IPS-18a (cell line): ENCODE measurements at regions not wholly inside any gene's neighbourhood (a gene's known extent, or its start where the extent isn't known, plus 50 kb on each side); places are given as distances from the start of the nearest gene placed in this dataset.
"Not testable (repeated sequence)": the region's sequence is repeated elsewhere in the genome, so short reads cannot be mapped to it uniquely, and the experiment has no call there.

Experiments used
- H3K27ac ChIP-seq: one replicate; pipeline ENCODE4 v1.5.1; 2013; ENCODE audit warnings: low read length
- H3K27me3 ChIP-seq: one replicate; pipeline ENCODE4 v1.6.1; 2013; ENCODE audit warnings: mild to moderate bottlenecking, low read length; ENCODE audit not compliant: control insufficient read depth, insufficient read depth
- H3K36me3 ChIP-seq: one replicate; pipeline ENCODE4 v1.6.1; 2013; ENCODE audit warnings: low read depth, low read length; ENCODE audit not compliant: control insufficient read depth
- H3K4me1 ChIP-seq: one replicate; pipeline ENCODE4 v1.6.1; 2013; ENCODE audit warnings: low read depth, low read length; ENCODE audit not compliant: control insufficient read depth
- H3K4me3 ChIP-seq: one replicate; pipeline ENCODE4 v1.5.1; 2013; ENCODE audit warnings: low read length
- H3K9ac ChIP-seq: one replicate; pipeline ENCODE4 v1.6.1; 2013; ENCODE audit warnings: mild to moderate bottlenecking, low read length, moderate library complexity
- H3K9me3 ChIP-seq: one replicate; pipeline ENCODE4 v1.6.1; 2013; ENCODE audit warnings: low read depth, low read length; ENCODE audit not compliant: control insufficient read depth

DNA sequence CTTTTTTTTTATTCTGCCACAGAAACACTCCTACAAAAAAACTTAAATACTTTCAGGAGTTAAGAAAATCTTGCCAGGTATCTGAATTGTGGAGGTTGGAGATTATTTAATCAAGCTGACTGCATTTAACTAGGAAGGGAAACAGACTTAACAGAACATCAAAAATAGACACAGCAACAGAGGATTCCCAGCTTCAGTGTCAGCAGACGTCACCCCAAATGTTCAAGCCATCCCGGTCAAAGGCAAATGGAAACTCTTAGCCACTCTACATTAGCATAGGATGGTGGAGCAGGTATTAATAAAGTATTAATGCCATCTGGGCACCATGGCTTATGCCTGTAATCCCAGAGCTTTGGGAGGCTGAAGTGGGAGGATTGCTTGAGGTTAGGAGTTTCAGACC is 139.7 kb upstream of the SVIL start:
- Histone ChIP-seq H3K27ac (no peak overlapping the region), H3K9me3 (no peaks in the 10 kb centered on the region), H3K4me1 (no peaks in the 10 kb centered on the region), H3K9ac (no peak overlapping the region), H3K27me3 (no peaks in the 10 kb centered on the region), H3K4me3 (no peak overlapping the region), H3K36me3 (no peaks in the 10 kb centered on the region)

GRCh38 chr10:29773675-29774091 is 138.9 kb upstream of the SVIL start:
- Histone ChIP-seq H3K4me3 (no peak overlapping the region), H3K4me1 (no peaks in the 10 kb centered on the region), H3K9ac (no peak overlapping the region), H3K36me3 (no peaks in the 10 kb centered on the region), H3K9me3 (no peaks in the 10 kb centered on the region), H3K27ac (no peak overlapping the region), H3K27me3 (no peaks in the 10 kb centered on the region)

- Histone ChIP-seq H3K9me3 (no peaks in the 10 kb centered on the region), H3K4me1 (no peaks in the 10 kb centered on the region), H3K27me3 (no peaks in the 10 kb centered on the region), H3K9ac (no peak overlapping the region), H3K27ac (no peak overlapping the region), H3K36me3 (no peaks in the 10 kb centered on the region), H3K4me3 (no peak overlapping the region)
These were observed 137.6 kb upstream of the SVIL start for GRCh38 chr10:29772403-29772802.

DNA sequence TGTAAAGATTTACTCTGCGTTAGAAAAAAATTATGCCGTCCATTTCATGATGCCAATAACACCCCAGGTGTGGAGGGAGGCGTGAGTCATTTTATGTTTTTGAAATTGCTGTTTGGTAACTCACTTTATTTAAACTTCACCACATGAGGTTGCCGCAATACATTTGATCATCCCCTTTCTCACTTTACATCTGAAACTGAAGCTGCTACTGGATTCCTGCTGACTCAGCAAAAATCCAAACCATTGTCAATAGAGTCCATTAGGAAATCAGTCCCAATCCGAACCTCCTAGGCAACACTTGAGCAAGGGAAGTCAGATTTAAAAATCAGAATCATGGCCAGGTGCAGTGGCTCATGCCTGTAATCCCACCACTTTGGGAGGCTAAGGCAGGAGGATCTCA is 136.6 kb upstream of the SVIL start:
- H3K27me3 ChIP-seq, result no peaks in the 10 kb centered on the region
- H3K4me1 ChIP-seq, result no peaks in the 10 kb centered on the region
- no peak overlapping the region for H3K9ac ChIP-seq

GRCh38 chr10:29769277-29769676 is 134.5 kb upstream of the SVIL start:
- H3K4me1 ChIP-seq, H3K36me3 ChIP-seq, H3K9me3 ChIP-seq, H3K27me3 ChIP-seq, H3K4me3 ChIP-seq, H3K27ac ChIP-seq, H3K9ac ChIP-seq: not testable (repeated sequence)

More for the DNA sequence above, 136.6 kb upstream of the SVIL start:
- Histone ChIP-seq H3K36me3 (no peaks in the 10 kb centered on the region), H3K27ac (no peak overlapping the region), H3K9me3 (no peaks in the 10 kb centered on the region), H3K4me3 (no peak overlapping the region)

DNA sequence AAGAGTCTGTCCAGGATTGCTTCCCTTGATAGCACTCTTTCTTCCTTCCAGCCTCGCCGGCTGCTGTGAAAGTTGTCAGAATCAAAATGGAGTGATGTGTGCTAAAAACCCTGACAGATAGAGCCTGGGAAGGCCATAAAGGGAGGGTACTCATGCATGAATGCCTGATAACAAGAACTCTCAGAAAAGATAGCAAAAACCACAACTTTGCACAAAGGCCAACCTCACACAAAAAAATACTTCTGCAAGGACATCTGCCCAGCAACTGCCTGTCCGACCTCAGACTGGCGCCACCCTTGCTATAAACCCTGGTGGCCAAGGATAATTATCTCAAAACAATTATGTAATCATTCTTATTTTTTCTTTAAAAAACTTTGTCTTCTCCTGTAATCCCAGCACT is 133.2 kb upstream of the SVIL start:
- H3K4me3 ChIP-seq, result no peak overlapping the region
- H3K9ac ChIP-seq, result no peak overlapping the region
- no peaks in the 10 kb centered on the region for H3K9me3 ChIP-seq
- H3K27ac ChIP-seq, result no peak overlapping the region
- H3K27me3 ChIP-seq, result no peaks in the 10 kb centered on the region
- H3K4me1 ChIP-seq, result no peaks in the 10 kb centered on the region
- no peaks in the 10 kb centered on the region for H3K36me3 ChIP-seq

DNA sequence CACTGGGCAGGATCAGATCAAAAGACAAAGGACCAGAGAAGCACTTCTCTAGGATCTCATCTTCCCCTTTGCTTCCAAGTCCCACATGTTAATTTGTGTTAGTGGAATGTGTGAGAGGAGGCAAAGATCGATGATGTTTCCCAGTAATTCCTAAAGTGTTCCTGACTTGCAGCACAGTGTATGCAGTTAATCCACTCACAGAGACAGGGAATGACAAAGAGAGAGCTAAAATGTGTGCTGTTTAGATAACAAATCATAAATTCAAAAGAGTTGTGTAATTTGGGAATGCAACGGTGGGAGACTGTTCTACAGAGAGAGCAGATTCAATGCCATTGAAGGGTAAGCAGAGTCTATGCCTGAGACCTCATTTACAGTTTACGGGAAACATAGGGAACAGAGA is 132.0 kb upstream of the SVIL start:
- Histone ChIP-seq H3K27ac (no peak overlapping the region), H3K27me3 (no peaks in the 10 kb centered on the region), H3K4me3 (no peak overlapping the region), H3K9me3 (no peaks in the 10 kb centered on the region), H3K4me1 (no peaks in the 10 kb centered on the region), H3K36me3 (no peaks in the 10 kb centered on the region), H3K9ac (no peak overlapping the region)

DNA sequence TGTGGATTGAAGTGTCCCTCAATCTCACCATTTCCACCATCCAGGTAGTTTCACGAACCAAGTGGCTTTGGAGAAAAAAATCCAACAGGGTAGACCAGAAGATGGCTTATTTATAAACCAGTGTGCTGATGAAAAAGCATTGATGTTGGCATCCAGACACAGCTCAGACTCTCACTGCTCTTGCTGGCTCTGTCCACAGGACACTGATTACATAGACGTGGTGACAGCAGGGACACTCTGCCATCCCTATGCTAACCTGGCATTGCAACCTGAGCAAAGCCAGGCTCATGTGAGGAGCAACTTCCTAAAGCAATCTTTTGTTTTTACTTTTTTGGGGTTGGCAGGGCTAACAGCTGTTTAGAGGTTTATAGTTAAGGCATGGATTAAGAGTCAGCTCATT is 130.6 kb upstream of the SVIL start:
- no peaks in the 10 kb centered on the region for H3K4me1 ChIP-seq
- H3K27ac ChIP-seq, result no peak overlapping the region
- no peaks in the 10 kb centered on the region for H3K27me3 ChIP-seq
- no peaks in the 10 kb centered on the region for H3K36me3 ChIP-seq
- H3K4me3 ChIP-seq, result no peak overlapping the region
- H3K9me3 ChIP-seq, result no peaks in the 10 kb centered on the region
- no peak overlapping the region for H3K9ac ChIP-seq

- no peak overlapping the region for H3K27ac ChIP-seq
- H3K4me3 ChIP-seq, result no peak overlapping the region
- no peaks in the 10 kb centered on the region for H3K9me3 ChIP-seq
- no peaks in the 10 kb centered on the region for H3K27me3 ChIP-seq
- H3K36me3 ChIP-seq, result no peaks in the 10 kb centered on the region
- H3K4me1 ChIP-seq, result no peaks in the 10 kb centered on the region
- H3K9ac ChIP-seq, result no peak overlapping the region
These were observed 128.6 kb upstream of the SVIL start for GRCh38 chr10:29763396-29763795.

- H3K4me3 ChIP-seq, result no peak overlapping the region
- no peak overlapping the region for H3K9ac ChIP-seq
- H3K4me1 ChIP-seq, result no peaks in the 10 kb centered on the region
These were observed 127.1 kb upstream of the SVIL start for GRCh38 chr10:29761916-29762315.

DNA sequence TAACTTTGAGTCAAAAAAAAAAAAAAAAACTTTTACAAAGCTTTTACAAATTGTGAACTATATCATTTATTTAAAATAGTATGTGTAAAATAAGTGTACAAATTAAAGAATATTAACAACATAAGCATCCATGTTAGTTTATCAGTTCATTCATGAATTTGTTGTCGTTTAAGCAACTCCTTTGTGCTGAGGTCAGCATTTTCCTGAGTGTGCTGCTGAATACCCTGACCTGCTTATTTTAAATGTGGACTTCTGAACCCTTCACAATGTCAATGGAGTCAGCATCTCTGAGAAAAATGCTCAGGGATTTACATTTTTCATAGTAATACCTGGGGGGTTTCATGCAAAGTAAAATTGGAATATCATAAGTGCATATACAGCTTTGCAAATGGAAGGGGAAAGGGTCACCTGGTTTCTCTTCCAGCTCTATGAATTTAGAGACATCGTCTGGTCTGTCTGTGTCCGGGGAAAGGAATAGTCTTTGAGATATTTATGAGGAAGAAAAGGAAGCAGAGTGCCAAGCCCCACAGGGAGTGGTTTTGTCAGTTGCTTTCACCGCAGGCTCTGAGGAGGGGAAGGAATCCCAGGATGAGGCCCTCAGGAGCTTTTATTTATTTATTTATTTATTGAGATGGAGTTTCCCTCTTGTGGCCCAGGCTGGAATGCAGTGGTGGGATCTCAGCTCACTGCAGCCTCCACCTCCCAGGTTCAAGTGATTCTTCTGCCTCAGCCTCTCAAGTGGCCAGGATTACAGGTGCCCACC is 125.5 kb upstream of the SVIL start:
- Histone ChIP-seq H3K36me3 (no peaks in the 10 kb centered on the region), H3K4me3 (no peak overlapping the region), H3K27me3 (no peaks in the 10 kb centered on the region), H3K9ac (no peak overlapping the region), H3K27ac (no peak overlapping the region), H3K4me1 (peaks cover 7% of the 10 kb centered on the region), H3K9me3 (no peaks in the 10 kb centered on the region)

More at GRCh38 chr10:29761916-29762315, 127.1 kb upstream of the SVIL start:
- no peak overlapping the region for H3K27ac ChIP-seq
- no peaks in the 10 kb centered on the region for H3K9me3 ChIP-seq
- no peaks in the 10 kb centered on the region for H3K27me3 ChIP-seq
- no peaks in the 10 kb centered on the region for H3K36me3 ChIP-seq

GRCh38 chr10:29757551-29758297 is 123.0 kb upstream of the SVIL start:
- H3K27ac ChIP-seq, result no peak overlapping the region
- no peaks in the 10 kb centered on the region for H3K27me3 ChIP-seq
- no peaks in the 10 kb centered on the region for H3K9me3 ChIP-seq

More at GRCh38 chr10:29757551-29758297, 123.0 kb upstream of the SVIL start:
- H3K4me3 ChIP-seq, result no peak overlapping the region
- H3K9ac ChIP-seq, result no peak overlapping the region
- no peaks in the 10 kb centered on the region for H3K36me3 ChIP-seq
- H3K4me1 ChIP-seq, result peaks cover 9% of the 10 kb centered on the region
